Progenitor cell of endocrine pancreas (in vitro differentiated cells): ENCODE measurements at regions not wholly inside any gene's neighbourhood (a gene's known extent, or its start where the extent isn't known, plus 50 kb on each side); places are given as distances from the start of the nearest gene placed in this dataset.
A peak's percentile ranks its signal among the peaks of the same experiment; 100 is the strongest.

ENCODE experiments used
- DNase-seq: peaks from one replicate; pipeline ENCODE4 v3.0.0; 2021; ENCODE audit warnings: low spot score; ENCODE audit not compliant: unreplicated experiment
- H3K27ac Mint-ChIP-seq: 2 replicates; pipeline ENCODE4 v1.8.0; 2021; ENCODE audit warnings: mild to moderate bottlenecking, moderate library complexity, mixed read lengths
- H3K27me3 Mint-ChIP-seq: 2 replicates; pipeline ENCODE4 v1.8.0; 2021; ENCODE audit warnings: mixed read lengths
- H3K36me3 Mint-ChIP-seq: 2 replicates; pipeline ENCODE4 v1.8.0; 2022; ENCODE audit warnings: mixed read lengths; ENCODE audit not compliant: insufficient read depth
- H3K4me1 Mint-ChIP-seq: 2 replicates; pipeline ENCODE4 v1.8.0; 2021; ENCODE audit warnings: low read depth, mixed read lengths
- H3K4me3 Mint-ChIP-seq: 2 replicates; pipeline ENCODE4 v1.8.0; 2021; ENCODE audit warnings: low read depth, mild to moderate bottlenecking, moderate library complexity, mixed read lengths
- H3K9me3 Mint-ChIP-seq: 2 replicates; pipeline ENCODE4 v1.8.0; 2021; ENCODE audit warnings: low read depth, mixed read lengths
- CTCF ChIP-seq: fragments of 200-600 bp; sonication (generic); IDR thresholded peaks from one replicate; pipeline ENCODE4 v1.5.0; 2021; ENCODE audit warnings: antibody characterized with exemption, mild to moderate bottlenecking; ENCODE audit not compliant: unreplicated experiment

DNA sequence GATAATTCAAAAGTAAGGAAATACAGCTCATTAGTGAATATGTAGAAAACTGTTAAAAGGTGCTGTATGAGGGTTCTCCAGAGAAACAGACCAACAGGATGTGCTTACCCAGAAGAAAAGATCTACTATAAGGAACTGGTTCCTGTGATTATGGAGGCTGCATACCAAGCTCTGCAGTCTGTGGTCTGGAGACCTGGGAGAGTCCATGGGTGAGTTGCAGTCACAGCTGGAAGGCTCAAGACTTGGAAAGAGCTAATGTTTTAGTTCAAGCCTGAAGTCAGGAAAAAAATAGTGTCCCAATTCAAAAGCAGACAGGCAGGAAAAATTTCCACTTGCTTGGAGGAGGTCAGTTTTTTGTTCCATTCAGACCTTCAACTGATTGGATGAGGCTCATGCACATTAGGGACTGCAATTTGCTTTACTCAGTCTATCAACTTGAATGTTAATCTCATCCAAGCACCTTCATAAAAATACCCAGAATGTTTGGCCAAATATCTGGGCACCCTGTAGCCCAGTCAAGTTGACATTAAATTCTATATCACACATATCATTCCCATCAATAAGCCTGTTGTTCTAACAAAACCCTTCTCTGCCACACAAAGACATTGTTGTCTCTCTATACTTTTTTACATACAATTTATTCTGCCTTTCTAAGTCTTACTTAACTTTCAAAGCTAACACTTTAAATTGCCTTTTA is 197.9 kb upstream of the KLF6 start:
- no peaks in the 10 kb centered on the region for H3K36me3 Mint-ChIP-seq
- H3K27me3 Mint-ChIP-seq = peaks cover 5% of the 10 kb centered on the region
- H3K4me1 Mint-ChIP-seq = peaks cover 9% of the 10 kb centered on the region
- no peak overlapping the region for H3K4me3 Mint-ChIP-seq
- H3K27ac Mint-ChIP-seq = no peak overlapping the region
- no peak for TF ChIP-seq CTCF
- H3K9me3 Mint-ChIP-seq = peaks cover 4% of the 10 kb centered on the region
- DNase-seq = no peak

GRCh38 chr10:3981300-3981699 is 196.3 kb upstream of the KLF6 start:
- Mint-ChIP-seq H3K4me1 (peaks cover 3% of the 10 kb centered on the region), H3K36me3 (no peaks in the 10 kb centered on the region), H3K9me3 (peaks cover 4% of the 10 kb centered on the region), H3K27me3 (peaks cover 5% of the 10 kb centered on the region), H3K27ac (no peak overlapping the region), H3K4me3 (no peak overlapping the region)
- no peak for TF ChIP-seq CTCF
- DNase-seq = no peak

GRCh38 chr10:3980660-3981059 is 195.7 kb upstream of the KLF6 start:
- no peak for TF ChIP-seq CTCF
- peaks cover 3% of the 10 kb centered on the region for H3K4me1 Mint-ChIP-seq
- peaks cover 4% of the 10 kb centered on the region for H3K9me3 Mint-ChIP-seq

GRCh38 chr10:3980144-3980543 is 195.1 kb upstream of the KLF6 start:
- Mint-ChIP-seq H3K4me1 (peaks cover 3% of the 10 kb centered on the region), H3K36me3 (no peaks in the 10 kb centered on the region), H3K27ac (no peak overlapping the region), H3K9me3 (peaks cover 4% of the 10 kb centered on the region), H3K4me3 (no peak overlapping the region), H3K27me3 (peaks cover 5% of the 10 kb centered on the region)
- TF ChIP-seq CTCF = no peak
- DNase-seq = no peak

More at GRCh38 chr10:3980660-3981059, 195.7 kb upstream of the KLF6 start:
- H3K36me3 Mint-ChIP-seq = no peaks in the 10 kb centered on the region
- no peak for DNase-seq
- peaks cover 5% of the 10 kb centered on the region for H3K27me3 Mint-ChIP-seq
- H3K4me3 Mint-ChIP-seq = no peak overlapping the region
- no peak overlapping the region for H3K27ac Mint-ChIP-seq

DNA sequence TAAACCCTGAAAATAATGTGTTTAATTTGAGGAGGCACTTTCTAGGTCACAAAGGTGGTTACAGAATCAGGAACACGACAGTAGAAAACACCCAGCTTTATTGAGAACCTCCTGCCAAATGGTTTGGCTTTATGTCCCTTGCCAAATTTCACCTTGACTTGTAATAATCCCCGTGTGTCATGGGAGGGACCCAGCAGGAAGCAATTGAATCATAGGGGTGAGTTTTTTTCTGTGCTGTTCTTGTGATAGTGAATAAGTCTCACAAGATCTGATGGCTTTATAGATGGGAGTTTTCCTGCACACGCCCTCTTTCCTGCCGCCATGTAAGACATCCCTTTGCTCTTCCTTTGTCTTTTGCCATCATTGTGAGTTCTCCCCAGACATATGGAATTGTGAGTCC is 193.8 kb upstream of the KLF6 start:
- peak overlapping the region; percentile 42 for H3K27ac Mint-ChIP-seq

More for the DNA sequence above, 193.8 kb upstream of the KLF6 start:
- no peak for DNase-seq
- H3K9me3 Mint-ChIP-seq = peaks cover 4% of the 10 kb centered on the region
- H3K27me3 Mint-ChIP-seq = peaks cover 9% of the 10 kb centered on the region
- H3K36me3 Mint-ChIP-seq = no peaks in the 10 kb centered on the region
- no peak overlapping the region for H3K4me3 Mint-ChIP-seq
- peaks cover 6% of the 10 kb centered on the region for H3K4me1 Mint-ChIP-seq
- TF ChIP-seq CTCF = no peak
